Left colon (tissue), 2 donors: ENCODE measurements at regions not wholly inside any gene's neighbourhood (a gene's known extent, or its start where the extent isn't known, plus 50 kb on each side); places are given as distances from the start of the nearest gene placed in this dataset.
A peak's percentile ranks its signal among the peaks of the same experiment; 100 is the strongest.
"Not testable (repeated sequence)": the region's sequence is repeated elsewhere in the genome, so short reads cannot be mapped to it uniquely, and the experiment has no call there.

Source experiments
- ATAC-seq: fragments of 200-7000 bp; cut with Tn5 transposase; one replicate; pipeline ENCODE4 v1.9.1; 2020; ENCODE audit warnings: mild to moderate bottlenecking, moderate library complexity
- DNase-seq, 2 donors: peaks; one replicate each; pipeline ENCODE4 v3.0.0-alpha.2; 2020
- intact Hi-C, 2 donors: fragments of 100-400 bp; cut with DNase I in 1 of 2; cut with micrococcal nuclease in 1 of 2; formaldehyde crosslinking; loops; one replicate each; pipeline versions ENCODE4 v1.11.2 to v1.14.0; 2022; cut with DNase I, micrococcal nuclease
- donor health status: DM: no; HTN: no; CAD: no.
- donor health status: DM: yes; HTN: yes; CAD: no.

- ATAC-seq (no peak), DNase-seq (no peak)
- intact Hi-C loops: no loop called here
Observed at GRCh38 chr5:103890313-103890712, 327.7 kb upstream of the NUDT12 start.

GRCh38 chr5:103889500-103890209 is 327.1 kb upstream of the NUDT12 start:
- ATAC-seq: no peak
- no peak for DNase-seq
- intact Hi-C loops: no loop called here

GRCh38 chr5:103886826-103887225 is 324.2 kb upstream of the NUDT12 start:
- ATAC-seq: no peak
- intact Hi-C loops: no loop called here
- no peak for DNase-seq

- intact Hi-C loops: no loop called here
- DNase-seq (no peak), ATAC-seq (no peak)
Observed at GRCh38 chr5:103883143-103883542, 320.6 kb upstream of the NUDT12 start.

GRCh38 chr5:103881560-103881959 is 319.0 kb upstream of the NUDT12 start:
- DNase-seq: no peak
- ATAC-seq: no peak
- intact Hi-C loops: no loop called here

- ATAC-seq (no peak), DNase-seq (no peak)
- intact Hi-C loops: no loop called here
Observed at GRCh38 chr5:103867857-103868598, 305.4 kb upstream of the NUDT12 start.

- DNase-seq (no peak), ATAC-seq (no peak)
- intact Hi-C loops: no loop called here
Observed at GRCh38 chr5:103866169-103866568, 303.6 kb upstream of the NUDT12 start.

GRCh38 chr5:103862398-103862797 is 299.8 kb upstream of the NUDT12 start:
- DNase-seq: no peak
- no peak for ATAC-seq
- intact Hi-C loops: no loop called here

- intact Hi-C loops: no loop called here
- no peak for ATAC-seq
- no peak for DNase-seq
Observed at GRCh38 chr5:103860327-103860726, 297.7 kb upstream of the NUDT12 start.

GRCh38 chr5:103858367-103858766 is 295.8 kb upstream of the NUDT12 start:
- ATAC-seq, intact Hi-C loops, DNase-seq: not testable (repeated sequence)

- intact Hi-C loops: no loop called here
- ATAC-seq (no peak), DNase-seq (no peak)
Observed at GRCh38 chr5:103851091-103851490, 288.5 kb upstream of the NUDT12 start.

- intact Hi-C loops: no loop called here
- DNase-seq: no peak
- ATAC-seq: no peak
Observed at GRCh38 chr5:103849934-103850333, 287.3 kb upstream of the NUDT12 start.

GRCh38 chr5:103847060-103847459 is 284.5 kb upstream of the NUDT12 start:
- intact Hi-C loops: no loop called here
- DNase-seq: no peak
- ATAC-seq: no peak

GRCh38 chr5:103842936-103843335 is 280.3 kb upstream of the NUDT12 start:
- intact Hi-C loops: no loop called here
- DNase-seq: no peak
- ATAC-seq: no peak

GRCh38 chr5:103840600-103840999 is 278.0 kb upstream of the NUDT12 start:
- no peak for DNase-seq
- intact Hi-C loops: no loop called here
- ATAC-seq: no peak

- DNase-seq (no peak), ATAC-seq (no peak)
- intact Hi-C loops: no loop called here
Observed at GRCh38 chr5:103834216-103834615, 271.6 kb upstream of the NUDT12 start.

- ATAC-seq (no peak), DNase-seq (peak in 1 of 2 donors; percentile 4)
- intact Hi-C loops: no loop called here
Observed at GRCh38 chr5:103829585-103829984, 267.0 kb upstream of the NUDT12 start.

GRCh38 chr5:103827976-103828375 is 265.4 kb upstream of the NUDT12 start:
- DNase-seq (no peak), ATAC-seq (no peak)
- intact Hi-C loops: no loop called here

- no peak for ATAC-seq
- intact Hi-C loops: no loop called here
- no peak for DNase-seq
Observed at GRCh38 chr5:103821361-103821760, 258.8 kb upstream of the NUDT12 start.

GRCh38 chr5:103808464-103809106 is 246.0 kb upstream of the NUDT12 start:
- DNase-seq (peak in 1 of 2 donors; percentile 15), ATAC-seq (peak; percentile 91)
- intact Hi-C loops: no loop called here
